NT2/D1 (cell line): ENCODE measurements at regions not wholly inside any gene's neighbourhood (a gene's known extent, or its start where the extent isn't known, plus 50 kb on each side); places are given as distances from the start of the nearest gene placed in this dataset.

ENCODE experiments used
- YY1 ChIP-seq: IDR thresholded peaks from 2 replicates; pipeline ENCODE4 v1.6.1; 2011; ENCODE audit not compliant: insufficient read length, insufficient read depth
- ZNF274 ChIP-seq: IDR thresholded peaks from 2 replicates; pipeline ENCODE4 v1.6.1; 2011; ENCODE audit warnings: mild to moderate bottlenecking, low read depth, low read length

DNA sequence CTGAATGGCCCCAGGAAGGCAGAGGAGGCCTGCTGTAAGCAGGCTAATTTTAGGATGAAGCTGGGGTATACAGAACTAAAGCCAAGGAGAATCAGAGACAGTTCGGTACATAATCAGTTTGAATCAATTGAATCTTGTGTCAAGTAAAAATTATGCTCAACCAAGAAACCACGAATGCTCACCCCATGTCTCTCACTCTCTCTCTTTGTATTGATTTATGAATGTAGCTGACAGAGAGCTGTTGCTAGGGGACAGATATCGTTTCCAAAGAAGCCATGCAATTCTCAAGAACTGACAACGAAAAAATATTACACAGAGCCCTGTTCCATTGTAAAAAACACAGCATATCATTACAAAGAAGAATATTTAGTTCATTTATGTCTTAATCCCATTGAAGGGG lies 151.1 kb upstream of the PKP2 start:
- TF ChIP-seq YY1 = no peak
- TF ChIP-seq ZNF274 = no peak
